Activated gamma-delta T cell treated with Interleukin-2 at 50 U/mL for 16 hours (primary cell): ENCODE measurements at regions not wholly inside any gene's neighbourhood (a gene's known extent, or its start where the extent isn't known, plus 50 kb on each side); places are given as distances from the start of the nearest gene placed in this dataset.
"Not testable (repeated sequence)": the region's sequence is repeated elsewhere in the genome, so short reads cannot be mapped to it uniquely, and the experiment has no call there.

Experiments used
- DNase-seq: peaks from one replicate; pipeline ENCODE4 v3.0.0-alpha.2; 2020

DNA sequence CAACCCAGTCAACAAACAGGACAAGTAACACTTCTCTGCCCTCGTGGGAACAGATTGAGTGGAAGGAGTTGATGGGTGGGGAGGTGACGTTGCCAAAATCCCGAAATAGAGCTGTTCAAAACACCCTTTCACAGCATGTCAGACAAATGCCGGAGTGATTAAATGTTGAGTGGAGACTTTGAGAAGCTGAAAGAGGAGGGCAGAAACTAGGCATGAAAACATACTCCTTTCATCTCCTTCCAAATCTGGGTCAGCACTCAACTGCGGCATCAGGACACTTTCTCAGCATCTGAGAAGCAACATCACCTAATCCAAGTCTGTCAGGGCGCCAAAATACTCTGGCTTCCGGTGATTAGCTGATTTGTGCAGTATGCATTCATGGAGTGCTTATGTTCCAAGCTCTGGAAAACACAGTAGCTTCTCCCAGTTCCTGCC lies 51.5 kb upstream of the MRI1 start:
- no peak for DNase-seq

DNA sequence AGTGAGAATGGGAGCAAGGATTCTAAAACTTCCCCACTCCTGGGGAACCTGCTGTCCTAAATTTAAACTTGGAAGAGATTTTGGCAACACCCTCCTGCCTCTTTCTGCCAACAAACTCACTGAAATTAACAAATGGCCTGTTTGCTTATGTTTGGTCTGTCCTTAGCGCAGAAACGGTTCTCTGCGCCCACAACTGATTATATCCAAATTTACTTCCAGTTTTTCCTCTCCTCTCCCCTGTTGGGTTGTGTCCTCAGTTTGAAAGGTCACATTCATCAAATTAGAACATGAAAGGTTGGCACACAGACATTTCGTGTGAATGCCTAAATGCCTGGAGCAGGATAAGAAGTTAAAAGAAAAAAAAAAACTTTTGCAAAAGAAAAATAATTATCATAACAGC lies 56.4 kb upstream of the MRI1 start:
- DNase-seq: no peak

DNA sequence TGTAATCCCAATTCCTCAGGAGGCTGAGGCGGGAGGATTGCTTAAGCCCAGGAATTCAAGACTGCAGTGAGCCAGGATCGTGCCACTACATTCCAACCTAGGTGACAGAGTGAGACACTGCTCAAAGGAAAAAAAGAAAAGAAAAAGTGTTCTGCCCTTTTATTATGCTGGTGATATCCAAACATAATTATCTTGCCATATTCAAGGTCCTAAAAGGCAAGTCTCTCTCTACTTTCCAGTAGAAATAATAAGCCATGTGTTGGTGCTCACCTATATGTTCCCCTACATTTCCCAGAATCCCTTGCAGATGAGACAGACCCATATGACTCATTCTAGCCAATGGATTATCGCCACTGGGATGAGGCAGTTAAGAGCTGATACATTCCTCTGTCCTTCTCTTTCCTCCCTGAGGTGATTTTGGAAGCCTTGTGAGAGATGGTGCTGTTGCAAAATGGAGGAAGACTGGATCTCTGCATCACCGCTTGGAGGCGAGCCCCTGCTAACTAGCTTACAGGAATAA lies 58.3 kb upstream of the MRI1 start:
- no peak for DNase-seq

DNA sequence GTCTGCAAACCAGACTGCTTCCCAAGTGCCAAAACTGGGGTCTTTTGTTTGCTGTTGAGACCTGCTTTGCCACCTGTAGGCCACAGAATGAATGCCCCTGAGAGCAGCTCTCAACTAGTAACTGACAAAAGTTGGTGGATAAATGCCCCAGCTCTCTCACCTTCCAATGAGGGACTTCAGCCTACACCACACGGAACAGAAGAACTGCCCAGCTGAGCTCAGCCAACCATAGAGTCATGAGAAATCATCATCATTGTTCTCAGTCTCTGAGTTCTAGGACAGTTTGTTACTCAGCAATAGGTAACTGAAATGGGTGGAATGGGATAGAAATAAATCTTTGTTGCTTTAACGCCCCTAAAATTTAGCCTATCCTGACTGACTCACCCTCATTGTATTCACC lies 59.1 kb upstream of the MRI1 start:
- DNase-seq: no peak

DNA sequence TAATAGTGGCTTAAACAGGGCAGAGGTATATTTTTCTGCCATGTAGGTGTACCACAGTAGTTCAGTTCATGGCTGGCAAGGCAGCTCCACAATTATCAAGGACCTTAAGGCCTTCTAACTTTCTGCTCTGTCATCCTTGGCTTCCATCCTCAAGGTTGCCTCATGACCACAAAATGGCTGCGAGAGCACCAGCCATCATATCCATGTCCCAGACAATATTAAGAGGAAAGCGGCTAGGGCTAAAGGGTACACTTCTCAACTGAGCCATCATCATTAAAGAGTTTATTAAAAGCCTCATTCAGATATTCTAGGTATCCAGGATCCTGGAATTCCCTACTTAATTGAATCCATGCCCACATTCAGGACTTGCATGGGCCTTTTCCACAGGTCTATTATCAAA lies 62.7 kb upstream of the MRI1 start:
- DNase-seq: no peak

DNA sequence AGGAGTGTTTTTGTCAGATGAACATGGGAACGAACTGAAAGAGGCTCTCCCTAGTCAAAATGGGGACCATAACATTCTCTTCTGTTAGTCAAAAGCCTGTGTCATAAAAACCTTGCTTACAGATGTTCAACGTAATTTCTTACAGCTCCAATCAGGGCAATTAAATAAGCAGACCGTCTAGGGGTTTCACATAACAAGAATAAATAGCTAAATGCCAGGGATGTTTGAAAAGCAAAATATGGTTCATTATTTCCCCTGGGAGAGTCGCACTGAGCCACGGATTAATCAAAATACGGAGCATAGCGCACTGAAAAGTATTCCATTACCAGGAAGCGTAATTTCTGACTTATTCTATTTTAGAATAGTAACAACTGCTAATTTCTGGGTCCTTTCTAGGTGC lies 63.7 kb upstream of the MRI1 start:
- no peak for DNase-seq

DNA sequence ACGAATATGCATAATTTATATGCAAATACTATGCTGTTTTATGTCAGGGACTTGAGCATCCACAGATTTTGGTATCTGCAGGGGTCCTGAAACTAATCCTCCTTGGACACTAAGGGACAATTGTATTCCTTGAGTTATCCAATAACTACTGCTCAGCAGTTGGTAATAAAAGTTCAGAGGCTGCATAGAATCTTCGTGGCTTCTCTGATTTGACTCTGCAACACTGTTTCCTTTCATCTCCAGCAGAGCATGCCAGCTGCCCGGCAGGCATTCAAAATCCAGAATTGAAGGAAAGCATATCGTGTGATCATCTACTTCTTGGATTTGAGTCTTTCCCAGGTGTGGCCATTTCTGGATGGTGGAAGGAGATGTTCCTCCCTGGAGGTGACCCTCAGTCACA lies 64.5 kb upstream of the MRI1 start:
- no peak for DNase-seq

DNA sequence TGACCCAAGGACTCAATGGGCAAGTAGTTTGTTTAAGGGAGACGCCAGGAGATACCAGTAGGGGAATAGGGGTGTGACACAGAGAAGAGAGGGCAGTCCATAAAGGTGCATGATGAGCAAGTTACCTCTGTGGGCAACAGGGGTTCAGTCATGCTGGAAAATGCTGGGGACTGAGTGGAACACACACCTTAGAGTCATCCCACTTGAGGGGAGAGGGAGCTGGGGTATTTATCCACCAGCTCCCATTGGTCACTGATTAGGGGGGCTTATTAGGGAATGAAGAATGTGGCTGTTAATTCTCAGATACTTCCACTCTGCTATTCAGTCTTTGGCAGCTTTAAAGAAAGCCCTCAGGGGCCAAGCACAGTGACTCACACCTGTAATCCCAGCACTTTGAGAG lies 67.5 kb upstream of the MRI1 start:
- DNase-seq: no peak

DNA sequence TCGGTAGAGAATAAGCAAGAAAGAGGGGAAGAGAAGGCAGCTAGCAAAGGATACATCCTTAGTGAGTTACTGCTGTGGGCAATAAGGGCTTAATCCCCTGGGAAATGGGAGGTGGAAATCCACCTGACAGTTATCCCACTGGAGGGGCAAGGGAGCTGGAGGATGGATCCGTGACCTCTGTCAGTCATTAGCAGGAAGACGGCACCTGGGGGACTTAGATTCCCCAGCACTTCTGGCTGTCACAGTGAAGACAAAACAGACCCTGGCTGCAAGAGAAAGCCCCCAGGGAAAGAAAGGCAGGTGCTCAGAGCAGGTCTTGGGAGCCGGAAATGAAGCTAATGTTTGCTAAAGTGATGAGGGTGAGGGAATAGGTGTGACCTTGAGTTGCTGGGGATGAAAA lies 70.4 kb upstream of the MRI1 start:
- no peak for DNase-seq

DNA sequence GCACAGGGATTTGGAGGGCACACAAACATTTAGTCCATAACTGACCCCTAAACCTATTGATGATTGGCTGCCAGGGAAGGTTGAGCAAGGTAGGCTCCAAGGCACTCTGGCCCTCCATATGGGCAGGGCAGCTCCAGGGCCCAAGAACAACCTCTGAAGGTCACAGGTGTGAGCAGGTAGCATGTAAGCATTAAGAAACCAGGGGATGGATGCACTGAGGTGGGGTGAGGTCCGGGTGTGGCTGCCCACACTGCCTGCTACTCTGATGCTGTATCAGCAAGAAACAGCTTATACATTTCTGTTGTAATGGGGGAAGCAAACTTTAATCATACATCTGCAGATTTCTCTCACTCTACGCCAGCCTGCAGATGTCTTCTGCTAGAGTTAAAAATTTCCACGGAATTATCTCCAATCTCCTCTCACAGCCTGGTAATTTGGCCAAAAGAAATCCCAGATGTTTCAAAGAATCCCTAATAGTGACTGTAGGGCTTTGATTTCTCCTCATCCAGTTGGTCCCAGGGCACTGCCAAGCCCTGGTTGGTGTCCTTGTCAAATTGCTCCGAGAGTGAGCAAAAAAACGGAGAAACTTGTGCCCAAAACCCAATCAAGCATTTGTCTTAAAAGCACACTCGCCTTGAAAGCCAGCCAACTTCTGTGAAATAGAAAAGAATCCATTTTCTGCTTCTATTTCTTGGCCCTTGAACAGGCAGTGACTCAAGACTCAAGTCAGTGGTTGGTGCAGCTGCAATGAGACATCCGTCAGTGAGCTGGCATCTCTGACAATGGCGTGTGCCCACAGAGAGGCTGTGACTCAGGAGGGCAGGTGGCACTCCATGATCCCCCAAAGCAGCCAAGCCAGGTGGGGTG lies 72.5 kb upstream of the MRI1 start:
- no peak for DNase-seq

DNA sequence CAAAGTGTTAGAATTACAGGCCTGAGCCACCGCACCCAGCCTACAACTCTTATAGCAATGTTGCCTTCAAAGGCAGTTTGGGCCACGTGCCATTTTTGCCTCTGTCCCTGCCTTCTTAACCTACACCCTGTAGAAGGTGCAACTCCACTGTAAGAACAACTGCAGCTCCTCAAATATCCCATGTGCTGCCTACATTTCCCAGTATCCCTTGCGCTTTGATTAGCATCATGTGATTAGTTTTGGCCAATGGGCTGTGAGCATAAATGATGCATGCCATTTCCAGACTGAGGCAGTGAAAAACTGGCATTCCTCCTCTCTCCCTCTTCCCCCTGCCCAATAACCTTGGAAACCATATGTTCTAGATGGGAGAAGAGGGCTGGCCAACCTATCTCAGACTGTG lies 75.2 kb upstream of the MRI1 start:
- no peak for DNase-seq

DNA sequence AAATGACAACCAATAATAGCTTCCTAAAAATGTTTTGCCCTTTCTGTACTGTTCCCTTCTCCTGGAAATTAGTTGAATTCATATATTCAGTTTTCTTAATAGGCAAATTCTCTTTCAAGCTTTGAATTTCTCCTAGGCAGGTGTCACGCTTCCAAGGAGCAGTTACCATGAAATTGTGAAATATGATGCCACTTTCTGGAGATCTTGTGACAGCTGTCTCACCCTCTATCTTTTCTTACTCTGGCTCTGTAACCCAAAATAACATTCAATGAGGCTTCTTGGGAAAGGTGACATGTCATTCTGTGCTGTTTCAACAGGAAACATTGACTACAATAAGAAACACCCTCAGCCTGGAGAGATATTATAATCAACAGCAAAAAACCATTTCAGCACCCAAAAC lies 80.3 kb upstream of the MRI1 start:
- DNase-seq: no peak

DNA sequence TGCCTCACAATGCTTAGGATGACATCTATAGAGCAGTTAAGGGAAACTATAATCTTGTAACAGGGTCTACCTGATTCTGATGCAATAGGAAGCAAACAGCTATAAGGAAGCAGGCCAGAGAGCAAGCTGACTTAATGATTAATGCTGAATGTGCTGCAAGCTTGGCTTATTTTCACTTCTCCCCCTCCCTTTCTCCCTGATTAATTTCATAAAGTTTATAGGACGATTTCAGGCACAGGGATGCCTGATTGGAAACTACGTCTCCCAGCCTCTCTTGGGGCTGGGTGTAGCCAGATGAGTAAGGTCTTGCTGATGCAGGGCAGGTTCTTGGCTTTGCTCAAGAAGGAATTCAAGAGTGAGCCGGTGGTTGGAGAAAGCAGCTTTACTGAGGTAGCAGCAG lies 82.8 kb upstream of the MRI1 start:
- no peak for DNase-seq

DNA sequence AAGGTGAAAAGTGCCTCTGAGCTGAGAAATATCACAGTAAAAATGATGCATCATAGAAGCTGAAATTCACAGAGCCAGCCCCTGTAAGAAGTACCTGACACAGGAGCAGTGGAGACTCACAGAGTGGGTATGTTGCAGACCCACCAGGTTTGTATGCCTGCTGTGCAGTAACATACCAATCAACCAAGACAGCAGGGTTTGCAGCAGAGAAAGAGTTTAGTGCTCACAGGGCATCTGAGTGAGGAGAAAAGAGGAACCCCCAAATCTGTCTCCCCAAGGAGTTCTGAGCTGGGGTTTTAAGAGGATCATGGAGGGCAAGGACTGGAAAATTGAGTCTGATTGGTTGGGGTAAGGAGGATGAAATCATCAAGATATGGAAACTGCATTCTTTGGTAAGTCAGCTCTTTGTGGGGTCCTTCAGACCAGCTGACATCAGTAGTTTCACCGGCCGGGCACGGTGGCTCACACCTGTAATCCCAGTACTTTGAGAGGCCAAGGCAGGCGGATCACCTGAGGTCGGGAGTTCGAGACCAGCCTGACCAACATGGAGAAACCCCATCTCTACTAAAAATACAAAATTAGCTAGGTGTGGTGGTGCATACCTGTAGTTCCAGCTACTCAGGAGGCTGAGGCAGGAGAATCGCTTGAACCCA lies 83.5 kb upstream of the MRI1 start:
- not testable (repeated sequence) for DNase-seq

DNA sequence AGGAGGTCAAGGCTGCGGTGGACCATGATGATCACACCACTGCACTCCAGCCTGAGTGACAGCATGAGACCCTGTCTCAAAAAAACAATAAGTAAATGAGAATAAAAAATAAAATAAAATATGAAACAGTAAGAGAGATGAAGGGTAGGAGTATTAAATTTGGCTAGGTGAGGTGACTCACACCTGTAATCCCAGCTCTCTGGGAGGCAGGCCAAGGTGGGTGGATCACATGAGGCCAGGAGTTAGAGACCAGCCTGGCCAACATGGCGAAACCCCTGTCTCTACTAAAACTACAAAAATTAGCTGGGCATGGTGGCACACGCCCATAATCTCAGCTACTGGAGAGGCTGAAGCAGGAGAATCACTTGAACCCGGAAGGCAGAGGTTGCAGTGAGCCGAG lies 87.4 kb upstream of the MRI1 start:
- DNase-seq: not testable (repeated sequence)

DNA sequence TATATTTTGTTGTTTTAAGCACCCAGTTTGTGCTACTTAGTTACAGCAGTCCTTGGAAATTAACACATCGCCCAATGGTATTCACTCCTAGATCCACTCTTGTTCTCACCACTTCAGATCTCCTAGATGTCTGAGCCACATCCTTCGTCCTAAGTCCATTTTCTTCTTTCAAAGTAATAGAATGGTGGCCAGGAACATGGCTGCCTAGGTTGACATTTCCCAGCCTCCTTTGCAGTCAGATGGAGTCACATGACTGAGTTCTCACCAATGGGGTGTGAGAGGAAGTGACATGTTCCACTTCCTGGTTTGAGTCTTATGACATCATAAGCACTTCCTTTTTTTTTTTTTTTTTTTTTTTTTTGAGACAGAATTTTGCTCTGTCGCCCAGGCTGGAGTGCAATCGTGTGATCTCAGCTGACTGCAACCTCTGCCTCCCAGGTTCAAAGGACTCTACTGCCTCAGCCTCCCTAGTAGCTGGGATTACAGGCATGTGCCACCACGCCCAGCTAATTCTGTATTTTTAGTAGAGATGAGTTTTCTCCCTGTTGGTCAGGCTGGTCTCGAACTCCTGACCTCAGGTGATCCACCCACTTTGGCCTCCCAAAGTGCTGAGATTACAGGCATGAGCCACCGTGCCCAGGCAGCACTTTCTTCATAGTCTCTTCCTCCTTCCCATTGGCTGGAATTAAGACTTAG lies 91.7 kb upstream of the MRI1 start:
- not testable (repeated sequence) for DNase-seq

DNA sequence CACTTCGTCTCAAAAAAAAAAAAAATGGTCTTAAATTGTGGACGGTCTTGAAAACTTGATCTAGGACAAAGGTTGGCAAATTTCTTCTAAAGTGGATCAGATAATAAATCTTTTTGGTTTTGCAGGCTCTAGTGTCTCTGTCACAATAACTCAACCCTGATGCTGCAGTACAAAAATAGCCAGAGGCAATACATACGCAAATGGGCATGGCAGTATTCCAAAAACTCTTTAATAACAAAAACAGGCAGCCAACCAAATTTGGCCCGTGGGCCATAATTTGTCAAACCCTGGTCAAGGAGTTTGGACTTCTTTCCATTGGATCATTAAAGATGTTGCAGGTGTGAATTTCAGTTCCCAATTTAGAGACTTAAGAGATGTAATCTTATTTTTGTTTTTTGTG lies 93.5 kb upstream of the MRI1 start:
- DNase-seq: no peak

DNA sequence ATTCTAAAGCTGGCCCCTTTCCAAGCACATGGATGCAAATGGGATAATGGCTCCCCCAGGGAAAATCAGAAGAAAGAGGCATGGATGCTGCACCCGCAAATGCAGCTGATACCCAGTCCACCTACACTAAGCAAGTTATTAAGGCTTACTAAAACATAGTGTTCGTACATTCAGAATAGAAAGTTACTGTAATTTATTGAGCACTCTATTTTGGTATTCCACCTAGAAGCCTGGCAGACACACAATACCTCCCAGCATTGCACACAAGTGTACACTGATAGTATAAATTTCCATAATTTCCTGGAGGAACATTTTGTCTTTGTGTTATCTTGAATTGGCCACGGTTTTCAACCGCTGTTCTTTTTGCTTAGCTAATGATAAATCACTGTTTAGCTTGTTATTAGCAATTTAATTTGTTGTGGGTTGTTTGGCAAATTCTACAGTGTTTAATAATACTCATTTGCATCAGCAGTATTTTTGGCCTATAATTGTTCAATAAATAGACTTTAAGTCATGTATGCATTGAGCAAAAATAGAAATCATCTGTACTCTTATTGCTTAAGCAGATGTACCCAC lies 94.5 kb upstream of the MRI1 start:
- no peak for DNase-seq

DNA sequence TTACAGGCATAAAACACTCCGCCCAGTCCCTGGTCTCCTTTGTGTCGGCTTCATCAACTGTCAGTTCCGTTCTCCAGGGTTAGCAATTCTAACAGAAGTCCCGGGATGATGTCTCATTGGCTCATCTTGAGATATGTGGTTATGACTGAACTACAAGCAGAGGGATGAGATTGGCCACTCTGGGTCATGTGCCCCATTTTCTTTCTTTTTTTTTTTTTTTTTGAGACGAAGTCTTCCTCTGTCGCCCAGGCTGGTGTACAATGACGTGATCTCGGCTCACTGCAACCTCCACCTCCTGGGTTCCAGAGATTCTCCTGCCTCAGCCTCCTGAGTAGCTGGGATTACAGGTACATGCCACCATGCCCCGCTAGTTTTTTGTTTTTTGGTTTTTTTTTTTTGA lies 95.4 kb upstream of the MRI1 start:
- DNase-seq: no peak

DNA sequence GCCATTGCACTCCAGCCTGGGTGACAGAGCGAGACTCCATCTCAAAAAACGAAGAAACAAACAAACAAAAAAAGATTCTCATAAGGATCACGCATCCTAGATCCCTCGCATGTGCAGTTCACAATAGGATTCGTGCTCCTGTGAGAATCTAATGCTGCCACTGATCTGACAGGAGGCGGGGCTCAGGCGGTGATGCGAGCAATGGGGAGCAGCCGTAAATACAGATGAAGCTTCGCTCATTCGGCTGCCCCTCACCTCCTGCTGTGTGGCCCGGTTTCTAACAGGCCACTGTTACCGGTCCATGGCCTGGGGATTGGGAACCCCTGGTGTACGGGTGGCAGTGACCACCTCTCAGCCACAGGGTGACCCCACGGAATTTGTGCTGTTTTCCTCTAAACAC lies 98.2 kb upstream of the MRI1 start:
- DNase-seq: no peak

DNA sequence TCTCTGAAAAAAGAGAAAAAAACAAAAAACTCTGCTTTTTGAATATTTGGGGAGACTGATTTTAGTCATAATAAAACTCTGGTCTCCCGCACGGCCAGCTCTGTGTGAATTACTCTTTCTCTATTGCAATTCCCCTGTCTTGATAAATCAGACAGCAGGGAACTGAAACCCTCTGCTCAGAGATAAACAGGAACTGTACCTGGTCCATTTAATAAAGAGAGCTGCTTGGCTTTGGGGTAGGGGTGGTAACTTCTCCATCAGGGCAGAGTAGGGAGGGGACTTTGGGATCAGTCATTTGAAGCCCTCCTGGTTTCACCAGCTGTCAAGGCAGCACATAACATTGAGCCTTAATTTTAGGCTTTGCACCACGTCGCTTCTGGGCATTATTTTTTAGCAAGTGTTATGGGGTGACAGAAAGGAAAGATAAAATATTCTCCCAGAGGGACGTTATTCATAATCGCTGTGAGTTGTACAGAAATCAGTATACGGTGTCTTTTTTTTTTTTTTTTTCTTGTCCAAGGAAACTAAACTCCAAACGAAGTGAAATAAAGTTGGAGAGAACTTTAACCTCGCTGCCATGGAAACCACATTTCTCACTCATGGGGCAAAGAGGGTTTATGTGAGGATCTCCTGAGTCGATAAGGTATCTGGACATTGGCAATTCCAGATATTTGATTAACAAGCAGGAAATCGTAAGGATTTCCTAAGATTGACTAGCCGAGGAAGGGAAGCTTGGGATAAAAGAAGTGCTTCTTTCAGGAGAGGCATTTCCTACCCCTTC lies 99.0 kb upstream of the MRI1 start:
- DNase-seq: no peak

DNA sequence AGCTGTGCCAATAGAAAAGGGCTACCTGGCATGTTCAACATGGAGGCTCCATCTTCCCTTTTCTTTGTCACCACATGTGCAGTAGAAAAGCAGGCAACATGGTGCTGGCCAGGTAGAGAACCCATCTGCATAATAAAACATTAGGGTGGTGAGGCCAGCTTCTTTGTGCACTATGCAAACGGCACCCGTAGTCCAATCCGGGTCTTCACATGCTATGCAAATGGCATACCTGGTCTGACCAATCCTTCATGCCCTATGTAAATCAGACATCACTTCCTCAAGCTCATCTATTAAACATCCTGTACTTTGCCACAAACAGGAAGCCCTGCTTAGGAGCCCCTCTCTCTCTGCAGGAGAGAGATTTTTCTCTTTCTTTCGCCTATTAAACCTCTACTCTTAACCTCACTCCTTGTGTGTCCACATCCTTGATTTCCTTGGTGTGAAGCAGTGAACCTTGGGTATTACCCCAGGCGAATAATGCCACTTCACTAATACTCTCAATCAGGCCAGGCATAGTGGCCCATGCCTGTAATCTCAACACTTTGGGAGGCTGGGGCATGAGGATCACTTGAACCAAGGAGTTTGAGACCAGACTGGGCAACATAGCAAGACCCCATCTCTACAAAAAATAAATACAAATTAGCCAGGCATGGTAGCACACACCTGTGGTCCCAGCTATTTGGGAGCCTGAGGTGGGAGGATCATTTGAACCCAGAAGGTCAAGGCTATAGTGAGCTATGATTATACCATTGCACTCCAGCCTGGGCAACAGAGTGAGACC lies 111.3 kb upstream of the MRI1 start:
- DNase-seq: no peak
